Glutamatergic neuron (in vitro differentiated cells): ENCODE measurements at regions not wholly inside any gene's neighbourhood (a gene's known extent, or its start where the extent isn't known, plus 50 kb on each side); places are given as distances from the start of the nearest gene placed in this dataset.

Experiments used
- DNase-seq: peaks from one replicate; pipeline ENCODE4 v3.0.0; 2022
- H3K27ac Mint-ChIP-seq: one replicate; pipeline ENCODE4 v1.8.0; 2020; ENCODE audit warnings: mild to moderate bottlenecking, mixed read lengths, inconsistent platforms; ENCODE audit not compliant: unreplicated experiment
- H3K27me3 Mint-ChIP-seq: one replicate; pipeline ENCODE4 v1.8.0; 2020; ENCODE audit warnings: mild to moderate bottlenecking, moderate library complexity, mixed read lengths, inconsistent platforms; ENCODE audit not compliant: unreplicated experiment
- H3K36me3 Mint-ChIP-seq: one replicate; pipeline ENCODE4 v1.8.0; 2020; ENCODE audit warnings: mild to moderate bottlenecking, mixed read lengths, inconsistent platforms; ENCODE audit not compliant: unreplicated experiment
- H3K4me1 Mint-ChIP-seq: one replicate; pipeline ENCODE4 v1.8.0; 2020; ENCODE audit warnings: mild to moderate bottlenecking, low read depth, mixed read lengths, inconsistent platforms; ENCODE audit not compliant: unreplicated experiment
- H3K4me3 Mint-ChIP-seq: one replicate; pipeline ENCODE4 v1.8.0; 2020; ENCODE audit warnings: mild to moderate bottlenecking, mixed read lengths, inconsistent platforms; ENCODE audit not compliant: unreplicated experiment
- H3K9me3 Mint-ChIP-seq: one replicate; pipeline ENCODE4 v1.8.0; 2020; ENCODE audit warnings: mild to moderate bottlenecking, moderate library complexity, mixed read lengths, inconsistent platforms; ENCODE audit not compliant: unreplicated experiment
- CTCF ChIP-seq: fragments of 200-600 bp; sonication (generic); IDR thresholded peaks from one replicate; pipeline ENCODE4 v1.5.0; 2021; ENCODE audit not compliant: partially characterized antibody, unreplicated experiment

- Mint-ChIP-seq H3K4me1 (peaks cover 4% of the 10 kb centered on the region), H3K36me3 (no peaks in the 10 kb centered on the region), H3K9me3 (no peaks in the 10 kb centered on the region), H3K27ac (no peak overlapping the region), H3K4me3 (no peak overlapping the region), H3K27me3 (peaks cover 2% of the 10 kb centered on the region)
- no peak for TF ChIP-seq CTCF
- DNase-seq = no peak
These were observed 390.5 kb downstream of the ZNF536 start for GRCh38 chr19:30762651-30763050.

GRCh38 chr19:30760014-30760413 lies 387.8 kb downstream of the ZNF536 start:
- peak overlapping the region; percentile 57 for H3K27ac Mint-ChIP-seq
- H3K4me1 Mint-ChIP-seq = peaks cover 6% of the 10 kb centered on the region
- TF ChIP-seq CTCF = no peak
- DNase-seq = no peak
- H3K27me3 Mint-ChIP-seq = peaks cover 2% of the 10 kb centered on the region
- no peaks in the 10 kb centered on the region for H3K36me3 Mint-ChIP-seq
- H3K9me3 Mint-ChIP-seq = no peaks in the 10 kb centered on the region
- no peak overlapping the region for H3K4me3 Mint-ChIP-seq

GRCh38 chr19:30757837-30758617 lies 385.8 kb downstream of the ZNF536 start:
- Mint-ChIP-seq H3K36me3 (no peaks in the 10 kb centered on the region), H3K9me3 (no peaks in the 10 kb centered on the region), H3K4me3 (no peak overlapping the region), H3K27me3 (peaks cover 2% of the 10 kb centered on the region), H3K4me1 (peaks cover 6% of the 10 kb centered on the region), H3K27ac (no peak overlapping the region)
- no peak for TF ChIP-seq CTCF
- no peak for DNase-seq

- no peak for TF ChIP-seq CTCF
- no peak for DNase-seq
- Mint-ChIP-seq H3K27ac (no peak overlapping the region), H3K9me3 (no peaks in the 10 kb centered on the region), H3K4me1 (peaks cover 6% of the 10 kb centered on the region), H3K27me3 (peaks cover 2% of the 10 kb centered on the region), H3K4me3 (no peak overlapping the region), H3K36me3 (no peaks in the 10 kb centered on the region)
These were observed 385.1 kb downstream of the ZNF536 start for GRCh38 chr19:30757104-30757836.

- peaks cover 2% of the 10 kb centered on the region for H3K27me3 Mint-ChIP-seq
These were observed 383.4 kb downstream of the ZNF536 start for GRCh38 chr19:30755581-30755980.

More at GRCh38 chr19:30755581-30755980, 383.4 kb downstream of the ZNF536 start:
- Mint-ChIP-seq H3K4me3 (no peak overlapping the region), H3K27ac (no peak overlapping the region), H3K4me1 (peaks cover 6% of the 10 kb centered on the region), H3K9me3 (no peaks in the 10 kb centered on the region), H3K36me3 (peaks cover under 1% of the 10 kb centered on the region)
- no peak for TF ChIP-seq CTCF
- DNase-seq = no peak
